ENCODE measurements at regions not wholly inside any gene's neighbourhood (a gene's known extent, or its start where the extent isn't known, plus 50 kb on each side); places are given as distances from the start of the nearest gene placed in this dataset.

DNA sequence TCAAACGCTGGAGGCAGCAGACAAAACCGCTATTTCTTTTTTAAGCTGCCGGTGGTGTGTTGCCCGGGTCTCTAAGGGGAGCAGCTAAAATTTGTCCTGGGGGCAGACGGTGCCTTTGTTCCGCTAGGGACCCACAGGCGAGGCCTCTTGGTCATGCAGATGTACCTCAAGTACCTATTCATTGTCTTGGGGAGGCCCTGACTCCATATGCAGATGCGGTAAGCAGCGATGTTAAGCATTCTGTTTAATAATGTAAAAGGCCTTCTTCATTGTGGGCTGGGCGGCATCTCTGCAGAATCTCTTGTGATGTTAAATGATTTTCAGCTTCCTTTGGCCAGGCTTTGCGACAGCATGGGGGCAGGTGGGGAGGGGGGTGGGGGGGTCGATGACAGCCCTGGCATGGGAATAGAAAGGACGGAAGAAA lies 98.9 kb upstream of the PJA1 start:
- no peak for DNase-seq

DNA sequence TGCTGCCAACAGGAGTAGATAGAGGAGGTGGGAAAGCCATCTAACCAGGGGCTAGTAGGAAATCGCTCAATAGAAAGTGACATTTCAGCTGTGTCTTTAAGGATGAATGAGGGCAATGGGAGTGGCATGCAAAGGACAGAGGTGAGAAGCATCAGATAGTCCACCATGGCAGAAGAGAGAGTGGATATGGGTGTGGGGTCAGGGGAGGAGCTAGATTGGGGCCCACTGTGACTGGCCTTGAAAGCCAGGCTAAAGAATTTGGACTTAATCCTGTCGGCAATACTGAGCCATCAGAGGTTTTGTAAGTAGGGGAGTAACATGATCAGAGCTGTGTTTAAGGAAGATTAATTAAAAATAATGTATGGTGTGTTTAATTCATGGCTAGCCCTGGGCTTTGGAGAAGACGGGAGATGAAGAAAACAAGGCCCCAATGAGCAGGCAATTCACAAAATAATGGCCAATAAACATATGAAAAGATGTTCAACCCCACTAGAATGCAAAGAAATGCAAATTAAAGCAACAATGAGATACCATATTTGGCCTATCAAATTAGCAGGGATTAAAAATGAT lies 98.1 kb upstream of the PJA1 start:
- DNase-seq: no peak

DNA sequence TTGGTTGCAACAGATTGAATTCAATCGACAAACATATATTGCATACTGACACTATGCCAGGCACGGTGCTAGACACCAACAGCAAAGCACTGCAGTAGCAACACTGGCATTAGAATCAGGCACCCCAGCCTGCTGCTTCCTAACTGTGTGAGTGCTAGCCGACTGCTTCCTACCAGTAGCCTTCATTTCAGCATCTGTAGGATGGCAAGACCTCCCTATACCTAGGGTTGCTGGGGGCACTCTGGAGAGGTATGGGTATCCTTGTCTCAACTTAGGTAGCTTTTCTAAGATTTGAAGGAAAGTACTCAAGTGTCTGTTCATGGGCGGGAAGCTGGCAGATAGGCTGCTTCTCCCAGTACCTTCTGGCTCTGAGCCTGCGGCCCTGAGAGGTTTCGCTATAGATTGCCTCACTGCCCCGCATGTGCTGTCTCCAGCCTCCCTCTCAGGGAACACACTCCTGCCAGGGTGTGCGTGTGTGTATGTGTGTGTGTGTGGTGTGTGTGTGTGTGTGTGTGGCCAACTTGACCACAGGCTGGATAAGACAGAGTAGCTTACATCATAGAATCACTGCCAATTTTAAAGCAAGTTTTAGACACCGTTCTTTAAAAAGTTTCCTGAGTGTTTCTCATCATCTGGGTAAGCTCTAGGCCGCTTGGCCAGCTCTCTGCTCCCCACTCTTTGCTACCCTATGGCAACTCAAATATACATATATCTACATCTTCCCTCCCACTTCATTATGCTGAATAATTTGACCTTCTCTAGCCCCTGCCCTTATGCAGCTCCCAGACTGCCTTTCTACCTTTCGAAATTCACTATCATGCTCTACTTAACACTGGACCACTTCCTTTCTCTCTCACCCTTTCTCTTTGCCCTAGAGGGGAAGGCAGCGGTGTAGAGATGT lies 97.0 kb upstream of the PJA1 start:
- DNase-seq: no peak

DNA sequence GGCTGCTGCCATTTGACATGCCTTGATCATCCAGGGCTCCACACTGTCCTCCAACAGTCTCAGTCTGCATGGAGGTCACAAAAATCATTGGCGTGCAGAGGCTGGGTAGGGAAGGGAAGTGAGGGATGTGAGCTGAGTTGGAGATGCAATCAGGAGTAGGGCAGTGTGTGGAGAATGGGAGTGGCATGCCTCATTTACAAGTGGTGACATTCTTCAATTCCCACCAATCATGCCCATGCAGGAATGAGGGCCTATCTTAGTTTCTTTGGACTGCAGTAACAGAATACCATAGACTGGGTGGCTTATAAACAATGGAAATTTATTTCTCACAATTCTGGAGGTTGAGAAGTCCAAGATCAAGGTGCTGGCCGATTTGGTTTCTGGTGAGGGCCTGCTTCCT lies 94.9 kb upstream of the PJA1 start:
- no peak for DNase-seq

DNA sequence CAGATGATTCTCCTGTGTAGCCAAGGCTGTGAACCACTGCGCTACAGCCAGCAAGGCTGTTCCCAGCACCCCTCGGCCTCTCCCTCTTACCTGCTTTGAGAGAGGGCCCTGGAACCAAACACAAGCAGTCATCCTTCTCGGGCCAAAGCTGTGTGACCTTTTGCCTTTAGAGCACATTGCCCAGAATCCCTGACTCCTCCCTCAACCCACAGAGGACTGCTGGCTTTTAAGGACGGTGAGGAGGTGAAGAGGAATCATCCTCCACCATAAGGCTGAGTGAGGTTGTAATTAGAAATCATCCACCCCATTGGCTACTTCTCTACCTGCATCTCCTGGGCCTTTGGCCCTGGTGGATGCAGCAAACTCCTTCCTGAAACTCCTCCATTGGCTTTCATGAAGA lies 93.6 kb upstream of the PJA1 start:
- DNase-seq: no peak

DNA sequence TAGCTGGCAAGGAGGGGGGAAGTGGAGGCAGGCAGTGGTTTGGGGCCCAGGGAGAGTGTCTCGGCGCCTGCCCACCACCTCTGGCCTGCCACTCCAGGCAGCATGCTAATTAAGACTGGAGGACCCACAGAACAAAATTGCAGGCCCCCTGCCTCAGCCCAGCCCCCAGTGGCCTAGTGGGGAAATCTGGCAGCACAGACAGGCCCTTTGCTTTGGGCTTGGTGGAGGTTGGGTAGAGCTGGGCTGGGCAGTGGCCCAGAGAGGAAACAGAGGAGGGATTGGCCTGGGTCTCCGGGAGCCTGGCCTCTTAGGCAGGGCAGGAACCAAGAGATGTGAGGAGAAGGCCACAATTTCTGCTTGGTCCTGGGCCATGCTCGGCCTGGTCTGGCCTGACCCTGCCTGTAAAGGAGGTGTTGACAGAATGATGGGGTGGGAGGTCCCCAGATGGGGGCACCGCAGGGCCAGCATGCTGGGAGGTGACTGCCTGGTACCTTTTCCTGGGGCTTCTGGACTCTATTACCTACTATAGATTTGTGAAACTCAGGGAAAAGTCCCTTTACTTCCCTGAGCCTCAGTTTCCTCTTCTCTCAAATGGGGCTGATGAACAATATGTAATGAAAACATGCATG lies 92.4 kb upstream of the PJA1 start:
- no peak for DNase-seq

DNA sequence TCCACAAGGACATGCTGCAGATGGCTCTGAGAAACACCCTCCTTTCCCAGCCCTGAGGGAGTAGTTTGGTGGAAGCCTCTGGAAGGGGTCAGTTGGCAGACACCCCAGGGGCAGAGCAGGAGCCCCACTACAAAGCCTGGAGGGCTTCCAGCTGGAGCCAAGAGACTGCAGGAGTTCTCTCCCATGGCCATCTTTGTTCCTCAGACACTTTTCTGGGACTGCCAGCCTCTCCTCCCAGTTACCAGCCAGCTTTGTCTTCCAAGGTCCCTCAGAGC lies 91.0 kb upstream of the PJA1 start:
- DNase-seq: no peak

DNA sequence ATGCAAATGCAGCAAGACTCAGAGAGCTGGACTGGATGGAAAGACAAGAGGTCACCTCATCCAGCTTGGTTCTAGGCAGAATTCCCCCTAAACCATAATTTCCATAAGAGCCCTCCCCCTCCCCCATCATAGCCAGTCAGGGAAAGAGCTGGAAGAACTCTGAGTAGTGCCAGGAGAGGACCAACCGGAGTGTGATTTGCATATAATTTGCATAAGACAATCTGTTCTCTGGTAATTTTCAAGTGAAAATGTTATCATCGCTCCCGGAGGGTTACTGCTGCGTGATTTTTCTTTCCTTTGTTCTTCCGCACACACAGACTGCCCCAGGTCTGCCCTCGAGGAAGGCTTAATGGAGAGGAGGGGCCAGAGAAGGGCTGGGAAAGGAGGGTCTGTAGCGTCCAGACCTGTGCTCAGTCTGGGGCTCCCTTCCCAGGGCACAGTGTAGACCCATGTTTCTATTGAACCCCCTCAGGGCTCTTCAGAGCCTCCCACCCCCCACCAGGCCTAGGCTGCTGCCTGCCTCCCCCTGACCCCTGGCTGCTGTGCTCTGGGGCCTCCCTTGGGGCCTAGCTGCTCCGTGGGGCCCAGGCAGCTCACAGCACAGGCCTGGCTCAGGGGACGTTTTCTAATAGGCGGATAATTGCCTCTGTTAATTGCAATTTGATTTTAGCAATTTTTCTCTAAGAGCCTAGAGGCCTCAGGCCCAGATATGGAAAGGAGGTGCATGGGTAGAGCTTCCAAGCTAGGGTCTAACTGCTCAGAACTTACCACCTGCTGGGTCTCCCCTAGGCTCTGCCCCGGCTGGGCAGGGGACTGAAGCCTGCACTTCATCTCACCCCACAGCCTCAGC lies 90.4 kb upstream of the PJA1 start:
- DNase-seq: no peak

DNA sequence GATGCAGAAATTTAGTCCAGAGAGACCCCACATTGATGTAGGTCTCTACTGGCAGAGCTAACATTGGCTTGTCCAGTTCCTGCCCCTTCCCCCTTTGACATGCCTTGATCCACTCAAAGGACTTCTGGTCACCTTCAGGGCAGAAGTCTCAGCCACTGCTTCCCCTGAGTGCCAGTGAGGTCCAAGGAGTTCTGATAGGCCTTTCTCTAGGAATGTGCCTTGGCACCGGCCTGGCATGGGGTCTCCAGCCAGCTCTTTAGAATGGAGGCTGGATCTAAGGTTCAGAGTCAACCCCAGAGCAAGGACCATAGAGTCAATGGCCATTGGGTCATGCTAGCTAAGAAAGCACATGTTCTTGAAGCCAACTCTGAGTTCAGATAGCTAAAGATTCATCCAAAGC lies 88.6 kb upstream of the PJA1 start:
- no peak for DNase-seq

DNA sequence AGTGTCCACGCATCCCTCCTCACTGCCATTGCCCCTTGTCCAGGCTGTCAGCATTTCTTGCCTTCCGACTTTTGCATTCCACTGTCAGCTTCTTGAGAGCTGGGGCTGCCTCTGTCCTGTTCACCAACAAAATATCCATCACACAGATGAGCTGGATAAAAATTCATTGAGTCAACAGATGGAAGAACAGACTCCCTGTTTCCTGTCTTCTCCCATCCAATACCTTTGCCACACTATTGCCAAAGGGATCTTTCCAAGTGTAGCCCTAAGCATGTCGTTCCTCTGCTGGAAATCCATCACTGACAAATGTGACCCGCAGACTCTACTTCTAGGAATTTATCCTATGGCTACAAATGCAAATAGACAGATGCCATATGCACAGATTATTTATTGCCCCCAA lies 78.0 kb upstream of the PJA1 start:
- no peak for DNase-seq

DNA sequence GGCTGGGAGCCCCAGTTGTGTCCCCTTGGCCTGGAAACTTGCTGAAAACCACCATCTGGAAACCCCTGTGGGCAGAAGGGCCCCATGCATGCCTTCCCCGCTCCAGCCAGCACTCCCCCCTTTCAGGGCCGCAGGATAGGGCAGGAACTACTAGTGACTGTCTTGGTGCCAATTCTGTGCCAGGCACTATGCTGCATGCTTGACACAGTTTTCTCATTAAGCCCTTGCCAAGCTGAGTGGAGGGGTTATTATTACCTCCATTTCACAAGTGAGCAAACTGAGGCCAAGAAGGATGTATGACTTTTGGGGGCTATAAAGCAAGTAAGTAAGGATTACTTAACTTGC lies 73.6 kb upstream of the PJA1 start:
- peak; percentile 28 for DNase-seq

DNA sequence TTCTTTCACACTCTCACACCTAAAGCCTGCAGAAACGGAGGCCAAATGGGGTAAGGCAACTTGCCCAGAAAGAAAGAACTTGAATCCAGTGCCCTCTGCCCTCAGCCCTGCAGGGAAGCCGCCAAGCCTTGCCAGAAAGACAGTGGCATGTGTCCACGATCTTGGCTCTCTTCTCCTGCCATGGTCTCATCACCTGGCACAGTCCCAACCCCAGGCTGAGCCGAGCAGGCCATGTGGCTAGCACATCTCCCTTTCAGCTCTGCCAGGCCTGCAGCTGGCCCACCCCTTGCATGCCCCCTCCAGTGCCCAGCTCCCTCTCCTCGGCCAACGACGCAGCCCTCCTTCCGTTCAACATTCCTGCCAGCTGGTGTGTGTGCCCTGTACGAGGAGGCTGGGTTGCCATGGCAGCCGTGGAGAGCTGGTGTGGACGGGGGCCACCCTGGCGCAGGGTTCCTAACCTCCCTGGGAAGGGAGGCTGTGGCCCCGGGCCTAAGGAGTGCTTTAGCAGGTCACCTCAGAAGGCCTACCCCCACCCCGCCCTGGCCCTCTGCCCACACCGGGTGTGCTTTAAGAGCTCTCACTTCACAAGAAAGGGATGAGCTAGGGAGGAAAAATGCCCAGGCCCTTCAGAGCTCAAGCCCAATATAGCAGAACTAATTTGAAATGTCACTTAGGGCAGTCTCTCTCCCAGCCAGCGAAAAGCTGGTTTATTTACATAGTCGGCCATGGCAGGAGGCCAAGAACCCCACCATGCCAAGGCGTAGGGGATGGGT lies 73.0 kb upstream of the PJA1 start:
- DNase-seq: peak; percentile 41

DNA sequence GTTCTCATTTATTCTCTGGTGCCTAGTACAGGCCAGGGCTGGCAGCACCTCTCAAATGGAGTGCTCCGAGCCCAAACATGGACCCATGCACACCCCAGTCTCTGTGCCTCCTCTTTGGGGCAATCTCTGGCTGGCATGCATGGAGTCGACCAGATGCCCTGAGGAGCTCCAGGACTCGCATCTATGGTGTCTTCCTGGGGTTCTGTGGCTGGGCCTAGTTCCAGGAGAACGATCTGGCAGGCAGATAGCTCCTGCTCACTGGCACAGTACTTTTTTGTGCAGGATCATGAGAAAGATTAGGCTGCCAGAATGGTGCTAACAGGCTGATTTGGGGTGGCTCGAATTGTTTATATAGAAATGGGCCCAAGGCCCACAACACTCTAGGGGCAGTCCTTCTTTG lies 72.0 kb upstream of the PJA1 start:
- DNase-seq: no peak

DNA sequence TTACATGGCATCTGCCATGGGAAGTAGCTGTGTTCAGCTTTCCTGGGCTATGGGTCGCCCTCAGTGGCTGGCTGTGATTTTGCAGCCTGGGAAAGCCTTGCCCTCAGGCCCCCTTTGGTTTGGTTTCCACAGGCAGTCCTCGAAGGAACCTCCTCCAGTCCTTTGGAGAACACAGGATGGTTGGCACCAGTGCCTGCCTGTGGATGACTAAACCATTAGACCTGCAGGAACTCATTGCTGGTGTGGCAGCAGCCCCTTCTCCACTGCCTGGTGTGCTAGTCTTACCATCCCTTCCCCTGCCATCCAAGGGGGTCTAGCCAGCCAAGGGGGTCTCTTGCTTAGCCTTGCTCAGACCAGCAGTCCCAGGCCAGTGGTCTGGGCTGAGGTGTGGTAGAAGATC lies 71.4 kb upstream of the PJA1 start:
- no peak for DNase-seq

DNA sequence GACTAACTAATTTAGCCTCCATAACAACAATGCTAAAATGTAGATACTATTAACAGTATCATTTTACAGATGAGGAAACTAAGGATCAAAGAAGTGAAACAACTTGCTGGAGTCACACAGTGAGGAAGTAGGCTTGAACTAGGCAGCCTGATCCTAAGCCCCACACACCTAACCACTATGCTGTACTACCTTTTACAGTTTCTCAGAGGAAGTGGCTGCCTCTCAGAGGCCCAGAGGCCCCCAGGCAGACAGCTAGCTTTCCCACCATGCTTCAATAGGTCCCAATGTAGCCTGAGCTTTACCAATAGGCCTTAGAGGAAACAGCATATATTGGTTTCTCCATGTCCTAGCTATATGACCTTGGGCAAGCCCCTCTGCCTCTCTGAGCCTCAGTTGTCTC lies 69.4 kb upstream of the PJA1 start:
- peak; percentile 41 for DNase-seq

DNA sequence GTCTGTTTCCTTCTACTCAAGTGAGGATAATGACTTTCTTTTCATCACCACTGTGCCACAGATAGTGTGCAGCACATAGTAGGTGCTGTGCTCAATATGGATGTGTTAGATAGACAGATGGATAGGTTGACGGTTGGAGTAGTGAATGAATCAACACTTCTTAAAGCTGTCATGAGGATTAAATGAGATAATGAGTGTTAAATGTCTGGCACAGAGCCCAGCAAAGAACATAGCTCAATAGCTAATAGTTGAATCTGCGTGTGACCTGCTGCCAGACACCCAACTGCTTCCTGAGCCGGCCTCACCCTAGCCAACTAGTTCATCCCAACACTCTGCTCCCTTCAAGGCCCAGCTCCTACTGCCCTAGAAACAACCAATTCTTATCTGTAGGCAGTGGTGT lies 67.7 kb upstream of the PJA1 start:
- DNase-seq: no peak

DNA sequence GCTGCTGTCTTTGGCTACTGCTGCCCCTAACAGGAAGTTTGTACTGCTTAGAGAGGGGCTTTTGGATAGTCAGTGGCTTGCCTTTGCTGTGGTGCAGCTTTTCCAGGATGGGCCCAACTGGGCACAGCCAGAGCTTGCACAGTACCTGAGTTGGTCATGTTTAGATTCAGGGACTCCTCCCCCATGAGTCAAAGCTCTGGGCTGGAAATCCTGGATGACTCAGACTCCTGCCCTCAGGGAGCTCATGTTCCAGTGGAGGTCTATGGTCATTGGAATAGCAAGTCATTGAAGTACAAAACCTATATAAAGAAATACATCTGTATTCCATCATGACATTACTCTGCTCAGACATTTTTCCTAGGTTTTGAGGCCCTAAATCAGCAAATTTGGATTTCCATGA lies 66.7 kb upstream of the PJA1 start:
- peak; percentile 46 for DNase-seq

DNA sequence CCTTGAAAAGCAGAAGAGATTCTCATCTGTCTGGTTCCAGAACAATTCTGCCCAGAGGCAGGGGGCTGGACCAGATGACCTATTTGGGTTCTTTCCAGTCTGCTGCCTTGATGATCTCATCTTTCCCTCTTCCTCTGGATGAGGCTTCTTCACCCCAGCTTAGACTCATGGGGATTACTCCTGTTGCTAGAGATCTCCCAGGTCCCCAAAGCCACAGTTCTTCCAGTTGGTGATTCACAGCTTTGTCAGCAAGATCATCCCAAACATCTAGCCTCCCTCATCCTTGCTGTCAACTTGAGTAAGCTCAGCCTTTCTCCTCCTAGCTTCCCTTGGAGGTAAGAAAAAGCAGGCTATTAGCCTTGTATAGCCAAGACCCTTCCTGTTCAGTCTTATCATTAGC lies 64.2 kb upstream of the PJA1 start:
- DNase-seq: no peak

DNA sequence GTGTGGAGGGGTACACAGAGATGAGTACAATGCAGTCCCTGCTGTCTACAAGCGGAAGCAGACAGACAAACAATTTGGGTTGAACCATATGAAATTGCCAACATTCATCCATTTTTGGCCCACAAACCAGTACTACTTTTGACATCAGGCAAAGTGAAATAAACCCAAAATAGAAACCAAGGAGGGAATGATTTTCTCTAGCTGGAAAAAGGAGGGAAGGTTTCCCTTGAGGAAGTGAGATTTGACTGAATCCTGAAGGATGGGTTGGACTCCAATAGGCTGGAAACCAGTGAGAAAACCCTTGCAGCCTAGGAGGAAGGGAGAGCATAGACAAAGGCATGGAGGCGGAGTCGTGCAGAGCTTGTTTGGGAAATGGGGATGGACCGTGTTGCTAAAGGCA lies 63.5 kb upstream of the PJA1 start:
- no peak for DNase-seq

DNA sequence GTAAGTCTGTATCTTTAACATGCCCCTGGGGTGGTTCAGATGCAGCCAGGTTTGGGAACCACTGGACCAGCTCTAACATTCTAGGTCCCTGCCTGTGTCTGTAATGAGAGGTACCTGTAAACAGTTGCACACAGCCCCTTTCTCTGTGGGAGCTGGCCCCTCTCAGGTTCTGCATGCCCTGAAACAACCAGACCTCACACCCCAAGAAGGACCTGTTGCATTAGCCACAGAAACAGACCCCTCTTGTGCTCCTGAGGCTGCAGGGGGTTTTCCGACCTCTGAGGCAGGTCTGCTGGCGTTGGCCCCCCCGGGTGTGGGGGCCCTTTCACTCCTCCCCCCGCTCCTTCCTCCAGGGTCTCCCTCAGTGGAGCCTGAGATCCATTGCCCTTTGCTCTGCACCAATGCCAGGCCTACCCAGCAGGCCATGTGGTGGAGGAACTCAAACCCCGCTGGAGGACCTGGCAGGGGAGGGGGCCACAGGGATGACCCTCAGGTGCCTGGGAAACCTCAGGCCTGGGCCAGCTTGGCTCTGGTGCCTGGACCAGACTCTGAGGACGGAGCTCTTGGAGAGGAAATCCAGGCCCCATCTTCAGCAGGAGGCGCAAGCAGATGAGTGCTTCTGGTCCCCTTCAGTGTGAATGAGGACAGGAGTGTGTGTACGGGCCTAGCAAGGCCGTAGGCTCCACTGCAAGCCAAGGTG lies 61.4 kb upstream of the PJA1 start:
- peak; percentile 45 for DNase-seq

DNA sequence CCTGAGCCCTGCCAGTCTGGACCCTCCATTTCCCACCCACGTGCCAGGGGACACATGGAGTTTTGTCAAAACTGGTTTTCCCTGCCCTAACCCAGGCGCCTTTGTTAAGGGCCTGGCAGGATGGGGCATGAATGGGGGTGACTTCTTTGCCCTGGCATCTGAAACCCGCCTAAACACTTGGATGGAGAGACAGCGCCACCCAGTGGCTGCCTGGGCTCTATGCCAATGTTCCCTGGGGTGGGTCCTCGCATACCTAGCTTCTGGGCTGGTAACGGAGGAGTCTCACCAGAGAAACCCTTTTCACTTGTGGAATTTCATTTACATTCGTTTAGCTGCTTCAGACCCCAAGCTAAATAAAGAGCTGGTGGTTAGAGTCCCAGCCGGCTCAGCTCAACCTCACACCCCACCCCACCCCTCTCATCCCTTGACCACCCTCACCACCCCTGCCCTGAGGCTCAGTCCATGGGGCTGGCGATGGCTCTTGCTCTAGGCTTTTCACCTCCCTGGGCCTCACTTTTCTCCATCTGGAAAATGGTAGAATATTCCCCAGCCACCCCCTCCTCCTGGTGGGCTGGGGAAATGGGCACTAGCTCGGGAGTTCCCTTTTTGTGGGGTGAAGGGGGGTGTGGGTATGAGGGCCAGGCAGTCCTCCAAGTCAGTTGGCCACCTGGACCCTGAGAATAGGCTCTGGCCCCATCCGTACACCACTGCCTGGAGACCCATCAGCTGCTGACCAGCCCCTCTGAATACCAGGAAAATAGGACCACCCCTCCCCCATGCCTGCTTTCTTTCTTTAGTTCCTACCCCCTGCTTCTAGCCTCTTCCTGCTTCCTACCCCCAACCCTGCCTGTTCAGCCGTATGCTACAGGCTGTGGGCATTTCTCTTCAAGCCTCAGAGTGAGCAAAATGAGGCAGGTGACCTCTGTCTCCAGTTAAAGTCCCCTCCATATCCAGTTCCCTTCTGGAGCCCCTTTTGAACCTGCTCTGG lies 57.1 kb upstream of the PJA1 start:
- peak; percentile 89 for DNase-seq

Measured in activated CD8-positive, alpha-beta memory T cell treated with anti-CD3 and anti-CD28 coated beads for 24 hours (primary cell).